WTC11 (cell line): ENCODE measurements at regions not wholly inside any gene's neighbourhood (a gene's known extent, or its start where the extent isn't known, plus 50 kb on each side); places are given as distances from the start of the nearest gene placed in this dataset.

ENCODE experiments used
- ATAC-seq: fragments of 200-7000 bp; cut with Tn5 transposase; 2 replicates; pipeline ENCODE4 v1.10.0; 2021; ENCODE audit warnings: mild to moderate bottlenecking, moderate library complexity
- CTCF ChIA-PET: fragments of 300-600 bp; sonication (Branson Sonifier 250); formaldehyde crosslinking; loops from one replicate; lab custom pipeline; 2021; ENCODE audit warnings: antibody characterized with exemption; lab: Charles Lee
- POLR2A ChIA-PET: fragments of 350-600 bp; sonication (Branson Sonifier 250); formaldehyde crosslinking; loops from one replicate; lab custom pipeline; 2021; ENCODE audit warnings: antibody characterized with exemption; lab: Charles Lee
- DNase-seq: peaks from one replicate; pipeline ENCODE4 v3.0.0; 2021; ENCODE audit warnings: low spot score
- H3K27ac Mint-ChIP-seq: 2 replicates; pipeline ENCODE4 v1.8.0; 2021; ENCODE audit warnings: mixed read lengths
- H3K27me3 Mint-ChIP-seq: 2 replicates; pipeline ENCODE4 v1.8.0; 2021; ENCODE audit warnings: low read depth, mild to moderate bottlenecking, moderate library complexity, mixed read lengths
- H3K36me3 Mint-ChIP-seq: 2 replicates; pipeline ENCODE4 v1.8.0; 2021; ENCODE audit warnings: mixed read lengths
- H3K4me1 Mint-ChIP-seq: 2 replicates; pipeline ENCODE4 v1.8.0; 2022; ENCODE audit warnings: mixed read lengths
- H3K4me3 Mint-ChIP-seq: 2 replicates; pipeline ENCODE4 v1.8.0; 2021; ENCODE audit warnings: mild to moderate bottlenecking, moderate library complexity, mixed read lengths
- H3K9me3 Mint-ChIP-seq: 2 replicates; pipeline ENCODE4 v1.8.0; 2021; ENCODE audit warnings: mixed read lengths
- ATF6 ChIP-seq: sonication (generic); formaldehyde crosslinking; IDR thresholded peaks from 2 replicates; pipeline ENCODE4 v1.8.1; 2023; ENCODE audit warnings: mild to moderate bottlenecking, missing genetic modification reagents
- CBFB ChIP-seq: sonication (generic); formaldehyde crosslinking; IDR thresholded peaks from 2 replicates; pipeline ENCODE4 v1.8.1; 2022; ENCODE audit warnings: mild to moderate bottlenecking, low read depth, missing genetic modification reagents
- CREM ChIP-seq: sonication (generic); formaldehyde crosslinking; IDR thresholded peaks from 2 replicates; pipeline ENCODE4 v1.8.1; 2022; ENCODE audit warnings: mild to moderate bottlenecking, missing genetic modification reagents, moderate library complexity
- ERG ChIP-seq: fragments of 250-450 bp; sonication (Bioruptor Pico); IDR thresholded peaks from 2 replicates; pipeline ENCODE4 v1.8.0; 2021; ENCODE audit warnings: mild to moderate bottlenecking
- HMGA2 ChIP-seq: fragments of 250-450 bp; sonication (Bioruptor Pico); IDR thresholded peaks from 2 replicates; pipeline ENCODE4 v1.4.0; 2021; ENCODE audit warnings: mild to moderate bottlenecking, moderate library complexity
- JUN ChIP-seq: sonication (generic); formaldehyde crosslinking; IDR thresholded peaks from 2 replicates; pipeline ENCODE4 v1.8.0; 2023; ENCODE audit warnings: mild to moderate bottlenecking, missing genetic modification reagents
- KAT7 ChIP-seq: sonication (generic); formaldehyde crosslinking; IDR thresholded peaks from 2 replicates; pipeline ENCODE4 v1.8.1; 2023; ENCODE audit warnings: missing genetic modification reagents, mild to moderate bottlenecking, borderline replicate concordance
- NR1H2 ChIP-seq: sonication (generic); formaldehyde crosslinking; IDR thresholded peaks from 2 replicates; pipeline ENCODE4 v1.9.0; 2021; ENCODE audit warnings: mild to moderate bottlenecking, moderate library complexity, missing genetic modification reagents
- PRRX2 ChIP-seq: fragments of 250-450 bp; sonication (Bioruptor Pico); IDR thresholded peaks from 2 replicates; pipeline ENCODE4 v1.8.0; 2021; ENCODE audit warnings: mild to moderate bottlenecking
- RORB ChIP-seq: fragments of 250-450 bp; sonication (Bioruptor Pico); IDR thresholded peaks from 2 replicates; pipeline ENCODE4 v1.9.0; 2021; ENCODE audit warnings: mild to moderate bottlenecking
- TCF7 ChIP-seq: sonication (generic); formaldehyde crosslinking; IDR thresholded peaks from 2 replicates; pipeline ENCODE4 v1.8.0; 2022; ENCODE audit warnings: mild to moderate bottlenecking, low read depth, missing genetic modification reagents, moderate library complexity
- TEAD1 ChIP-seq: sonication (generic); formaldehyde crosslinking; IDR thresholded peaks from 2 replicates; pipeline ENCODE4 v1.8.0; 2022; ENCODE audit warnings: mild to moderate bottlenecking, missing genetic modification reagents
- TEAD4 ChIP-seq: sonication (generic); formaldehyde crosslinking; IDR thresholded peaks from 2 replicates; pipeline ENCODE4 v1.8.0; 2022; ENCODE audit warnings: mild to moderate bottlenecking, missing genetic modification reagents
- TP53 ChIP-seq: sonication (generic); formaldehyde crosslinking; IDR thresholded peaks from 2 replicates; pipeline ENCODE4 v1.8.1; 2023; ENCODE audit warnings: mild to moderate bottlenecking, missing genetic modification reagents
- ZNF138 ChIP-seq: sonication (generic); formaldehyde crosslinking; conservative IDR thresholded peaks from 2 replicates; pipeline ENCODE4 v1.8.1; 2022; ENCODE audit warnings: mild to moderate bottlenecking, moderate library complexity, missing genetic modification reagents
- ZNF232 ChIP-seq: sonication (generic); formaldehyde crosslinking; IDR thresholded peaks from 2 replicates; pipeline ENCODE4 v1.8.0; 2022; ENCODE audit warnings: mild to moderate bottlenecking, missing genetic modification reagents
- ZNF317 ChIP-seq: sonication (generic); formaldehyde crosslinking; IDR thresholded peaks from 2 replicates; pipeline ENCODE4 v1.8.1; 2023; ENCODE audit warnings: low read depth, mild to moderate bottlenecking, moderate library complexity, missing genetic modification reagents, borderline replicate concordance
- ZNF416 ChIP-seq: fragments of 250-450 bp; sonication (Bioruptor Pico); IDR thresholded peaks from 2 replicates; pipeline ENCODE4 v1.9.0; 2021; ENCODE audit warnings: mild to moderate bottlenecking, inconsistent platforms
- ZNF423 ChIP-seq: fragments of 250-450 bp; sonication (Bioruptor Pico); IDR thresholded peaks from 2 replicates; pipeline ENCODE4 v2.1.2; 2022; ENCODE audit warnings: mild to moderate bottlenecking, moderate library complexity
- ZNF532 ChIP-seq: fragments of 250-450 bp; sonication (Bioruptor Pico); IDR thresholded peaks from 2 replicates; pipeline ENCODE4 v1.9.0; 2021; ENCODE audit warnings: mild to moderate bottlenecking, borderline replicate concordance
- TF ChIP-seq, protein P1 (sequence below): sonication (generic); formaldehyde crosslinking; IDR thresholded peaks from 2 replicates; pipeline ENCODE4 v1.8.1; 2022; ENCODE audit warnings: low read depth, missing genetic modification reagents, borderline replicate concordance
- TF ChIP-seq, protein P2 (sequence below): sonication (generic); formaldehyde crosslinking; IDR thresholded peaks from 2 replicates; pipeline ENCODE4 v1.8.0; 2023; ENCODE audit warnings: missing genetic modification reagents
- TF ChIP-seq, protein P3 (sequence below): fragments of 200-600 bp; IDR thresholded peaks from 2 replicates; pipeline ENCODE4 v1.8.0; 2022; ENCODE audit warnings: antibody characterized with exemption

DNA sequence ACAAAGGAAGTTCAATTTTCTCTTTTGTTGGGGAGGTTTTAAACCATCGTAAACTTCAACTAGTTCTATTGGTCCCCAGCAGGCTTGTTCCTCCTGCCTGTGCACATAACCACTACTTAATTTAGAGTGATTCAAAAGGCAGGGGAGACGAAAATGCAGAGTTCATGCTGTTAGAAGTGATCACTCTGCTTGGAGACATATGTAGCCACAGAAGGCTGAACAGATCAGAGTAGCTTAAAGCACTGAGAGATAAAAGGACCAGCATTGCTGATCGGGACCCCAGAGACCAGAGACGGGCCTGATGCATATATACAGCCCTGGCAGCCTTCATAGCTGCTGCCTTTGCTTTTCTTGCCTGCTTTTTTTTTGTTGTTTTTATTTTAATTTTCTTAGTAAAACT, 662.0 kb upstream of the CPEB2 start:
- ChIA-PET POLR2A (no interaction called here), CTCF (no interaction called here)
- Mint-ChIP-seq H3K36me3 (no peaks in the 10 kb centered on the region), H3K9me3 (no peaks in the 10 kb centered on the region), H3K27me3 (no peaks in the 10 kb centered on the region), H3K4me3 (no peak overlapping the region), H3K4me1 (peaks cover 18% of the 10 kb centered on the region), H3K27ac (no peak overlapping the region)
- DNase-seq, result no peak
- ATAC-seq, result peak; percentile 26; the same call in 1 of the 2 replicates
- TF ChIP-seq ERG (CRISPR knock-in tag), result no peak

GRCh38 chr4:14343961-14344360, 658.3 kb upstream of the CPEB2 start:
- no peaks in the 10 kb centered on the region for H3K9me3 Mint-ChIP-seq
- DNase-seq (no peak), ATAC-seq (no peak)
- H3K36me3 Mint-ChIP-seq, result no peaks in the 10 kb centered on the region
- CTCF ChIA-PET, result no interaction called here
- no peaks in the 10 kb centered on the region for H3K27me3 Mint-ChIP-seq
- POLR2A ChIA-PET, result no interaction called here
- H3K4me3 Mint-ChIP-seq, result no peak overlapping the region
- H3K4me1 Mint-ChIP-seq, result peaks cover 21% of the 10 kb centered on the region
- TF ChIP-seq ZNF423 (no peak), ZNF317 (CRISPR knock-in tag) (no peak), TEAD4 (no peak), ZNF232 (CRISPR knock-in tag) (no peak), CBFB (CRISPR knock-in tag) (no peak), HMGA2 (CRISPR knock-in tag) (no peak), TCF7 (CRISPR knock-in tag) (no peak), ZNF416 (CRISPR knock-in tag) (no peak), JUN (no peak), KAT7 (CRISPR knock-in tag) (no peak), PRRX2 (no peak), NR1H2 (CRISPR knock-in tag) (no peak), RORB (no peak), ZNF138 (CRISPR knock-in tag) (no peak)
- TF ChIP-seq, protein P1, sequence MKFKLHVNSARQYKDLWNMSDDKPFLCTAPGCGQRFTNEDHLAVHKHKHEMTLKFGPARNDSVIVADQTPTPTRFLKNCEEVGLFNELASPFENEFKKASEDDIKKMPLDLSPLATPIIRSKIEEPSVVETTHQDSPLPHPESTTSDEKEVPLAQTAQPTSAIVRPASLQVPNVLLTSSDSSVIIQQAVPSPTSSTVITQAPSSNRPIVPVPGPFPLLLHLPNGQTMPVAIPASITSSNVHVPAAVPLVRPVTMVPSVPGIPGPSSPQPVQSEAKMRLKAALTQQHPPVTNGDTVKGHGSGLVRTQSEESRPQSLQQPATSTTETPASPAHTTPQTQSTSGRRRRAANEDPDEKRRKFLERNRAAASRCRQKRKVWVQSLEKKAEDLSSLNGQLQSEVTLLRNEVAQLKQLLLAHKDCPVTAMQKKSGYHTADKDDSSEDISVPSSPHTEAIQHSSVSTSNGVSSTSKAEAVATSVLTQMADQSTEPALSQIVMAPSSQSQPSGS (CRISPR knock-in tag), result no peak
- TF ChIP-seq, protein P2, sequence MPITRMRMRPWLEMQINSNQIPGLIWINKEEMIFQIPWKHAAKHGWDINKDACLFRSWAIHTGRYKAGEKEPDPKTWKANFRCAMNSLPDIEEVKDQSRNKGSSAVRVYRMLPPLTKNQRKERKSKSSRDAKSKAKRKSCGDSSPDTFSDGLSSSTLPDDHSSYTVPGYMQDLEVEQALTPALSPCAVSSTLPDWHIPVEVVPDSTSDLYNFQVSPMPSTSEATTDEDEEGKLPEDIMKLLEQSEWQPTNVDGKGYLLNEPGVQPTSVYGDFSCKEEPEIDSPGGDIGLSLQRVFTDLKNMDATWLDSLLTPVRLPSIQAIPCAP, result no peak
- TF ChIP-seq, protein P3, sequence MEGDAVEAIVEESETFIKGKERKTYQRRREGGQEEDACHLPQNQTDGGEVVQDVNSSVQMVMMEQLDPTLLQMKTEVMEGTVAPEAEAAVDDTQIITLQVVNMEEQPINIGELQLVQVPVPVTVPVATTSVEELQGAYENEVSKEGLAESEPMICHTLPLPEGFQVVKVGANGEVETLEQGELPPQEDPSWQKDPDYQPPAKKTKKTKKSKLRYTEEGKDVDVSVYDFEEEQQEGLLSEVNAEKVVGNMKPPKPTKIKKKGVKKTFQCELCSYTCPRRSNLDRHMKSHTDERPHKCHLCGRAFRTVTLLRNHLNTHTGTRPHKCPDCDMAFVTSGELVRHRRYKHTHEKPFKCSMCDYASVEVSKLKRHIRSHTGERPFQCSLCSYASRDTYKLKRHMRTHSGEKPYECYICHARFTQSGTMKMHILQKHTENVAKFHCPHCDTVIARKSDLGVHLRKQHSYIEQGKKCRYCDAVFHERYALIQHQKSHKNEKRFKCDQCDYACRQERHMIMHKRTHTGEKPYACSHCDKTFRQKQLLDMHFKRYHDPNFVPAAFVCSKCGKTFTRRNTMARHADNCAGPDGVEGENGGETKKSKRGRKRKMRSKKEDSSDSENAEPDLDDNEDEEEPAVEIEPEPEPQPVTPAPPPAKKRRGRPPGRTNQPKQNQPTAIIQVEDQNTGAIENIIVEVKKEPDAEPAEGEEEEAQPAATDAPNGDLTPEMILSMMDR, result no peak
- no peak overlapping the region for H3K27ac Mint-ChIP-seq

- Mint-ChIP-seq H3K27ac (no peak overlapping the region), H3K4me1 (peaks cover 7% of the 10 kb centered on the region), H3K9me3 (no peaks in the 10 kb centered on the region), H3K4me3 (no peak overlapping the region), H3K27me3 (no peaks in the 10 kb centered on the region), H3K36me3 (no peaks in the 10 kb centered on the region)
- ATAC-seq, result no peak
- no peak for DNase-seq
- ChIA-PET POLR2A (no interaction called here), CTCF (no interaction called here)
- TF ChIP-seq ZNF532, result no peak
- no peak for TF ChIP-seq TP53 (CRISPR knock-in tag)
- no peak for TF ChIP-seq TEAD1 (CRISPR knock-in tag)
- no peak for TF ChIP-seq CREM (CRISPR knock-in tag)
- TF ChIP-seq, protein P2, result no peak
- no peak for TF ChIP-seq ATF6 (CRISPR knock-in tag)
These were observed 656.9 kb upstream of the CPEB2 start for GRCh38 chr4:14345356-14345775.
